ENCODE measurements at regions not wholly inside any gene's neighbourhood (a gene's known extent, or its start where the extent isn't known, plus 50 kb on each side); places are given as distances from the start of the nearest gene placed in this dataset.
"Not testable (repeated sequence)": the region's sequence is repeated elsewhere in the genome, so short reads cannot be mapped to it uniquely, and the experiment has no call there.

DNA sequence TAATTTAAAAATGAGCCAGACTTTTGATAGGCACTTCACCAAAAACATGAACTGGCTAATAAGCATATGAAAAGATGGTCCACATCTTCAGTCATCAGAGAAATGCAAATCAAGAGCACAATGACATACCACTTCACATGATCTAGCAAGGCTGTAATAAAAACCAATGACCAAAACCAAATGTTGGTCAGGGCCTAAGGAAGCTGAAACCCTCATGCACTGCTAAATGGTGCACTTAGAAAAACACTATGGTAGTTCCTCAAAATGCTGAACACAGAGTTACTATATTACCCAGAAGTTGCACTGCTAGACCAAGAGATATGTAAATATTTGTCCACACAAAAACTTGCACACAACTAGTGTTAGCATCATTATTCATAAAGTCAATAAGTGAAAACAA is 504.9 kb upstream of the SOX11 start:
- DNase-seq (ENCODE audit: low read depth in 2 of 2) = no peak

DNA sequence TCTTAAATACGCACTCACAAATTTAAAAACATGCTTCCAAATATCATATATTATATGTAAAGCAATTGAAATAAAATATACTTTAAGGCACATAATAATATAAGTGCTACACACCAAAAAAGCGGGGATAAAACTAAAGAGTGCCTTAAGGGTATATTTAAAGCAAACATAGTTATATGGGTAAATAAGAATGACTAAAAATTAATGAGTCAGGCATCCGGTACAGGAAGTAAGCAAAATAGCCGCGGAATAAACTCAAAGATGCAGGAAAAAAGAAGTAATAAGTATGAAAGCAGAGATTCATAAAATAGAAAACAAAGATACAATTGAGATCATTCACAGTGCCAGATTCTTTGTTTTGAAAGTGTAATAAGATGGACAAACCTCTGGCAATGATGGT is 503.5 kb upstream of the SOX11 start:
- TF ChIP-seq, protein P1, sequence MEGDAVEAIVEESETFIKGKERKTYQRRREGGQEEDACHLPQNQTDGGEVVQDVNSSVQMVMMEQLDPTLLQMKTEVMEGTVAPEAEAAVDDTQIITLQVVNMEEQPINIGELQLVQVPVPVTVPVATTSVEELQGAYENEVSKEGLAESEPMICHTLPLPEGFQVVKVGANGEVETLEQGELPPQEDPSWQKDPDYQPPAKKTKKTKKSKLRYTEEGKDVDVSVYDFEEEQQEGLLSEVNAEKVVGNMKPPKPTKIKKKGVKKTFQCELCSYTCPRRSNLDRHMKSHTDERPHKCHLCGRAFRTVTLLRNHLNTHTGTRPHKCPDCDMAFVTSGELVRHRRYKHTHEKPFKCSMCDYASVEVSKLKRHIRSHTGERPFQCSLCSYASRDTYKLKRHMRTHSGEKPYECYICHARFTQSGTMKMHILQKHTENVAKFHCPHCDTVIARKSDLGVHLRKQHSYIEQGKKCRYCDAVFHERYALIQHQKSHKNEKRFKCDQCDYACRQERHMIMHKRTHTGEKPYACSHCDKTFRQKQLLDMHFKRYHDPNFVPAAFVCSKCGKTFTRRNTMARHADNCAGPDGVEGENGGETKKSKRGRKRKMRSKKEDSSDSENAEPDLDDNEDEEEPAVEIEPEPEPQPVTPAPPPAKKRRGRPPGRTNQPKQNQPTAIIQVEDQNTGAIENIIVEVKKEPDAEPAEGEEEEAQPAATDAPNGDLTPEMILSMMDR (IDR thresholded peaks at IDR 0.05; ENCODE audit: low read depth, low read length) = no peak
- no peak overlapping the region for H3K4me3 ChIP-seq (replicated peaks in 1 of 2; ENCODE audit: low read depth in 2 of 2, low read length in 2 of 2)
- DNase-seq (ENCODE audit: low read depth in 2 of 2) = no peak

More for the DNA sequence above, 504.9 kb upstream of the SOX11 start:
- TF ChIP-seq, protein P1 (IDR thresholded peaks at IDR 0.05; ENCODE audit: low read depth, low read length) = no peak
- H3K4me3 ChIP-seq (replicated peaks in 1 of 2; ENCODE audit: low read depth in 2 of 2, low read length in 2 of 2) = no peak overlapping the region

DNA sequence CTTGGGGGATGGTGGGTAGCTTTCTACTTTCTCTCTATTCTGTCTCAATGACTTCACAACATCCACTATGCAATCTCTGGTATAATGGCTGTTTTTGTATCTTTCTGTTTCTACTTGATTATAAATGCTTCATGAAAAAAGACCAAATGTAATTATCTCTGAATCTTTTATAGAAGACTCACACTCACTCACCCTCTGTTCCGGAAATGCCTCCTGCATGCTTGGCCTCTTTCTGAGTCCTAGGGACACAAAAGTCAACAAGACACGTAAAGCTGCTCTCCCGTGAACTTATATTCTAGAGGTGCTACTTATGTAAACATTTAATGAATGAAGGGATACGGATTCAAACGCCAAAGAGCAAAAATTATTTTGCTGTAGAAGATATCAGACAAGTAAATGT is 502.2 kb upstream of the SOX11 start:
- TF ChIP-seq, protein P1 (IDR thresholded peaks at IDR 0.05; ENCODE audit: low read depth, low read length) = no peak
- DNase-seq (ENCODE audit: low read depth in 2 of 2) = peak in 1 of 2 donors; percentile 3
- H3K4me3 ChIP-seq (replicated peaks in 1 of 2; ENCODE audit: low read depth in 2 of 2, low read length in 2 of 2) = no peak overlapping the region

DNA sequence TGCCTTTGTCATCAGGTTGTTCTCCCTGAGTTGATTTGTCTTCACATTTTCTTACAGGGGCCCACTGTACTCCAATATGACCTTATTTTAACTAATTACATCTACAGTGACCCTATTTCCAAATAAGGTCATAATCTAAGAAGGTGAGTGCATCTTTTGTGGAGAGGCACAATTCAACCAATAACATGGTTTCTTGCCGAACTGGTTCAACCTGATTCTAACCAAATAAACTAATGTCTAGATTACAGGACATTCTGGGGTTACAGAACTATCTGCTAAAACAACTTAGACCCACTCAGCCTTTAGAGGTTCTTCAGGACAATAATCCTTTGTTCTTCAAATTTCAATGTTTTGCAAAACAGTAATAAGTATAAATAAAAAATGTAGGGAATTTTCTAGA is 496.5 kb upstream of the SOX11 start:
- no peak overlapping the region for H3K4me3 ChIP-seq (replicated peaks in 1 of 2; ENCODE audit: low read depth in 2 of 2, low read length in 2 of 2)
- DNase-seq (ENCODE audit: low read depth in 2 of 2) = no peak
- TF ChIP-seq, protein P1 (IDR thresholded peaks at IDR 0.05; ENCODE audit: low read depth, low read length) = no peak

DNA sequence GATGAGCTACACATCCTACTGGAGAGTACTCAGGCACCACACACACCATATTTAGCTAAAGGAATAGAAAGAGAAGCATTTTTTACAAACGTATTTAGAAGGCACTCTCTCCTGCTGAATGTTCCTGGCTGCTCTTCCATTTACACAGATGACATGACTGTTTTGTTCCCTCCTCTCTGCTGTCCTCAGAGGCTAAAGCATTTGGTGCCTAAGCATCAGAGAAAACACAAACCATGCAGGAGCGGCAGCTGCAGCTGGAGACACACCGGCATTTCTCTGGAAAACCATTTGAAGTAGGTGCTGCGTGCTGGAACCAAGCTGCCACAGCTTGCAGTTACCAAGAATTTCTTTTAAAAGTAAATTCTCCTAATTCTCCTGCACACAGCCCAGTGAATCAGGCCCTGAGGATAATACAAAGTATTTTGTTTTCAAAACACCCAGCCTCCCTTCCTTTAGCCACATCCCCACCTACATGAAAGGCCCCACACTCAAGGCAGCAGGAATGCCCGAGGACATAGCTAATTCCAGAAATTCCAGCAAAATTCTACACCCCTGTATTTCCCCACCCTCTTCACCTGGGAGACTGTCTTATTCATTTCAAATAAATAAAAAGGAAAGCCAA is 488.9 kb upstream of the SOX11 start:
- H3K4me3 ChIP-seq (replicated peaks in 1 of 2; ENCODE audit: low read depth in 2 of 2, low read length in 2 of 2) = no peak overlapping the region
- DNase-seq (ENCODE audit: low read depth in 2 of 2) = no peak
- TF ChIP-seq, protein P1 (IDR thresholded peaks at IDR 0.05; ENCODE audit: low read depth, low read length) = no peak

DNA sequence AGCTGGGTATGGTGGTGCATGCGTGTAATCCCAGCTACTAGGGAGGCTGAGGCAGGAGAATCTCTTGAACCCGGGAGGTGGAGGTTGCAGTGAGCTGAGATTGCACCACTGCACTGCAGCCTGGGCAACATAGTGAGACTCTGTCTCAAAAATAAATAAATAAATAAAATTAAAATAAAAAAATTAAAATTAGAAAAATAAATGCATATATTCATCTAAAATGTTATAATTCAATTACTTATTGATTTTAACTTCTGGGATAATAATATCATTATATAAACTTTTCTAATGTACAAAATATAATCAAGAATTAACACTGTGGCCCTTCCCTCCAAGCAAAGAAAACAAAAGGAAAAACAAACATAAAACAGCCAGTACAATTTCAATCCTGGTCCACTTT is 485.4 kb upstream of the SOX11 start:
- DNase-seq (ENCODE audit: low read depth in 2 of 2) = not testable (repeated sequence)

DNA sequence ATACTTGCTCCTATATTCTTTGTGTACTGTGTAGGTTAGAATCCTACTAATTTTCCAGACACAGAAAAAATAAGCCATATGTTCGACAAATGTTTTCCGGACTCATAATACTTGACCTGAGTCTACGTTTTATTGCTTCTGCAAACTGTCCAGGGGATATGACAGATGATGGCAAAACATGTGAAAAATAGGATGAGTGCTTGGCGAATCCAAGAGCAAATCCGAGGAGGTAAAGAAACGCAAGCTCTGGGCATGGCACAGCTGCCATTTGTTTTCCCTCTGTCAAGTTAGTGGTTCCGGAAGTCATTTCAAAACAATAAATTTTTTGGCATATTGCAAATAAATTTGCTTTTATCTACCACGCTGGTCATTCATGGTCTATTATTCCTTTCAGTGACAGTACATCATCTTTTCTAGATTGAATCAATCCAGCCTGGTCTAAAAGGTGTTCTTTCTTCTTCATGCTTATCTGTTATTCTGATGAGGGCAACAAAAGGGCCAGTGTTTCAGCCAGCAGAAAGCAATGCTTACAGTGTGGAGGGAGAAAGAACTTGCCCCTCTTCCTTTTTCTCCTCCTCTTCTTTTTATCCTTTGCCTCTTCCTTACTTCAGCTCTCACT is 476.1 kb upstream of the SOX11 start:
- no peak for DNase-seq (ENCODE audit: low read depth in 2 of 2)
- TF ChIP-seq, protein P1 (IDR thresholded peaks at IDR 0.05; ENCODE audit: low read depth, low read length) = no peak
- H3K4me3 ChIP-seq (replicated peaks in 1 of 2; ENCODE audit: low read depth in 2 of 2, low read length in 2 of 2) = no peak overlapping the region

More for the DNA sequence above, 485.4 kb upstream of the SOX11 start:
- H3K4me3 ChIP-seq (replicated peaks in 1 of 2; ENCODE audit: low read depth in 2 of 2, low read length in 2 of 2) = not testable (repeated sequence)

Measured in cardiac fibroblast (primary cell).